ENCODE measurements at regions not wholly inside any gene's neighbourhood (a gene's known extent, or its start where the extent isn't known, plus 50 kb on each side); places are given as distances from the start of the nearest gene placed in this dataset.

GRCh38 chr6:19972221-19972620 is 135.1 kb downstream of the ID4 start (continued):
- no peak for TF ChIP-seq CEBPB (IDR thresholded peaks at IDR 0.05; ENCODE audit: low read depth, low read length)
- TF ChIP-seq CTBP2 (IDR thresholded peaks at IDR 0.05; ENCODE audit: borderline replicate concordance, insufficient read depth, insufficient read length, low read length): no peak
- TF ChIP-seq E2F6 (IDR thresholded peaks at IDR 0.05): no peak
- no peak for TF ChIP-seq CREB1 (IDR thresholded peaks at IDR 0.05)
- no peak for TF ChIP-seq USF2 (IDR thresholded peaks at IDR 0.05; ENCODE audit: low read length)

Data from H1 (cell line).